ENCODE measurements at regions not wholly inside any gene's neighbourhood (a gene's known extent, or its start where the extent isn't known, plus 50 kb on each side); places are given as distances from the start of the nearest gene placed in this dataset.
"Not testable (repeated sequence)": the region's sequence is repeated elsewhere in the genome, so short reads cannot be mapped to it uniquely, and the experiment has no call there.

DNA sequence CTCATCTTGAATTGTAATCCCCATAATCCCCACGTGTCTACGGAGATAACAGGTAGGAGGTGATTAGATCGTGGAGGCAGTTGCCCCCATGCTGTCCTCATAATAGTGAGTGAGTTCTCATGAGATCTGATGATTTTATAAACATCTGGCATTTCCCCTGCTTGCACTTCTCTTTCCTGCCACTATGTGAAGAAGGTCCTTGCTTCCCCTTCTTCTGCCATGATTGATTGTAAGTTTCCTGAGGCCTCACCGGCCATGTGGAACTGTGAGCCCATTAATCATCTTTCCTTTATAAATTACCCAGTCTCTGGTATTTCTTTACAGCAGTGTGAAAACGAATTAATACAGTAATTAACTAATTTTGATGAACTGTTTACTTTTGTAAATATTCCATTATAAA, 582.5 kb downstream of the TSN start:
- H2AFZ ChIP-seq = no peak overlapping the region
- H3K79me2 ChIP-seq (ENCODE audit: insufficient read depth) = no peaks in the 10 kb centered on the region
- H3K9ac ChIP-seq = no peak overlapping the region
- H3K27me3 ChIP-seq (replicated peaks; ENCODE audit: insufficient read depth) = no peaks in the 10 kb centered on the region
- H3K36me3 ChIP-seq (ENCODE audit: low read depth) = no peaks in the 10 kb centered on the region
- in situ Hi-C loops (cut with MboI) = no loop called here
- H3K27ac ChIP-seq = no peak overlapping the region
- TF ChIP-seq EZH2phosphoT487 (IDR thresholded peaks at IDR 0.05; ENCODE audit: insufficient read depth, low read depth) = no peak
- TF ChIP-seq EZH2 (IDR thresholded peaks at IDR 0.05; ENCODE audit: insufficient read depth, poor library complexity, severe bottlenecking) = no peak
- DNase-seq = no peak
- no peak overlapping the region for H3K4me2 ChIP-seq (ENCODE audit: unreplicated experiment)
- peaks cover 16% of the 10 kb centered on the region for H3K4me1 ChIP-seq (ENCODE audit: insufficient read depth)
- no peaks in the 10 kb centered on the region for H3K9me3 ChIP-seq (ENCODE audit: low read depth)
- H4K20me1 ChIP-seq (ENCODE audit: insufficient read depth) = no peaks in the 10 kb centered on the region
- WGBS, 2 experiments (ENCODE audit: low coverage in 1 of 2, low lambda C conversion rate in 2 of 2, missing lambda C conversion rate in 2 of 2) = 58 to 62% methylated on average over 5 of the region's 5 CpGs
- no peak overlapping the region for H3K4me3 ChIP-seq
- H3F3A ChIP-seq (ENCODE audit: insufficient read depth) = peaks cover 8% of the 10 kb centered on the region; the same call in 1 of the 2 replicates
- no peaks in the 10 kb centered on the region for H3K9me2 ChIP-seq (ENCODE audit: insufficient read depth)

DNA sequence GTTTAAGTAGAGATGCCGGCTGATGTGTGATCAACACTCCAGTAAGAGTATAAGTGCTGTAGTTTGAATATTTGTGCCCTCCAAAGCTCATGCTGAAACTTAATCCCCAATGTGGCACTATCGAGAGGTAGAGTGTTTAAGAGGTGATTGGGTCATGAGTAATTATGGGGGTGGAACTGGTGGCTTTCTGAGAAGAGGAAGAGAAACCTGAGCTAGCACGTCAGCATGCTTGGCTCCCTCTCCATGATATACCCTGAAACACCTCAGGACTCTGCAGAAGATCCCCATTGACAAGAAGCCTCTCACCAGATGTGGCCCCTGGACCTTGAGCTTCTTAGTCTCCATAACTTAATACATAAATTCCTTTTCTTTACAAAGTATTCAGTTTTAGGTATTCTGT, 584.8 kb downstream of the TSN start:
- Histone ChIP-seq H3K27ac (peak overlapping the region; percentile 86), H3K9me3 (ENCODE audit: low read depth) (no peaks in the 10 kb centered on the region), H3K4me1 (ENCODE audit: insufficient read depth) (peaks cover 16% of the 10 kb centered on the region), H3K79me2 (ENCODE audit: insufficient read depth) (no peaks in the 10 kb centered on the region), H3K9ac (peak overlapping the region; percentile 48), H3K9me2 (ENCODE audit: insufficient read depth) (no peaks in the 10 kb centered on the region), H3K27me3 (replicated peaks; ENCODE audit: insufficient read depth) (no peaks in the 10 kb centered on the region), H2AFZ (no peak overlapping the region), H3F3A (ENCODE audit: insufficient read depth) (peaks cover 8% of the 10 kb centered on the region; the same call in 1 of the 2 replicates), H3K4me3 (peak overlapping the region; percentile 24; the same call in 1 of the 2 replicates), H4K20me1 (ENCODE audit: insufficient read depth) (no peaks in the 10 kb centered on the region), H3K36me3 (ENCODE audit: low read depth) (no peaks in the 10 kb centered on the region), H3K4me2 (ENCODE audit: unreplicated experiment) (peak overlapping the region; percentile 29)
- TF ChIP-seq EZH2phosphoT487 (IDR thresholded peaks at IDR 0.05; ENCODE audit: insufficient read depth, low read depth) (no peak), EZH2 (IDR thresholded peaks at IDR 0.05; ENCODE audit: insufficient read depth, poor library complexity, severe bottlenecking) (no peak)
- 20 to 24% methylated on average over 3 of the region's 3 CpGs for WGBS, 2 experiments (ENCODE audit: low coverage in 1 of 2, low lambda C conversion rate in 2 of 2, missing lambda C conversion rate in 2 of 2)
- in situ Hi-C loops (cut with MboI) = no loop called here
- peak; percentile 54 for DNase-seq

DNA sequence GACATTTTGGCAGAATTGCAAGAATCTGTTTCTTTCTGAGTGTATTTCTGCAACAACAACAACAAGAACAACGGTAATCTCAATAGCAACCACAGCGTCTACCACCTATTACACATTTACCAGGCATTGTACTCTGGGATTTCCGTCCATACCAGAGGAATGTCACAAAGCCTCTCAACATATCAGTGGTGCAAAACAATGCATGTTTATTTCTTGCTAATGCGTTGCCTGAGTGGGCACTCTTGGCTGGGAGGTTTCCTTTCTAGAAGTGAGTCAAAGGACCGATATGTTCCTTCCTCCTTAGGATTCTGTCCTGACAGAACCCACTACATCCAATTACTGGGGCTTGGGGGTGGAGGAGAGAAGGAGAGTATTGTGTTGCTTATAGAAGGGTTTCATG, 585.6 kb downstream of the TSN start:
- Histone ChIP-seq H3K79me2 (ENCODE audit: insufficient read depth) (no peaks in the 10 kb centered on the region), H3K4me2 (ENCODE audit: unreplicated experiment) (peak overlapping the region; percentile 29), H2AFZ (no peak overlapping the region), H3K9ac (peak overlapping the region; percentile 48; the same call in 1 of the 2 replicates), H3K27ac (peak overlapping the region; percentile 86), H4K20me1 (ENCODE audit: insufficient read depth) (no peaks in the 10 kb centered on the region), H3K4me1 (ENCODE audit: insufficient read depth) (peaks cover 16% of the 10 kb centered on the region), H3K9me2 (ENCODE audit: insufficient read depth) (no peaks in the 10 kb centered on the region), H3K27me3 (replicated peaks; ENCODE audit: insufficient read depth) (no peaks in the 10 kb centered on the region), H3K9me3 (ENCODE audit: low read depth) (no peaks in the 10 kb centered on the region), H3K36me3 (ENCODE audit: low read depth) (no peaks in the 10 kb centered on the region), H3K4me3 (peak overlapping the region; percentile 24; the same call in 1 of the 2 replicates), H3F3A (ENCODE audit: insufficient read depth) (peaks cover 8% of the 10 kb centered on the region; the same call in 1 of the 2 replicates)
- TF ChIP-seq EZH2 (IDR thresholded peaks at IDR 0.05; ENCODE audit: insufficient read depth, poor library complexity, severe bottlenecking) (no peak), EZH2phosphoT487 (IDR thresholded peaks at IDR 0.05; ENCODE audit: insufficient read depth, low read depth) (no peak)
- DNase-seq = peak; percentile 74
- in situ Hi-C loops (cut with MboI) = no loop called here
- 30 to 38% methylated on average over 5 of the region's 5 CpGs for WGBS, 2 experiments (ENCODE audit: low coverage in 1 of 2, low lambda C conversion rate in 2 of 2, missing lambda C conversion rate in 2 of 2)

DNA sequence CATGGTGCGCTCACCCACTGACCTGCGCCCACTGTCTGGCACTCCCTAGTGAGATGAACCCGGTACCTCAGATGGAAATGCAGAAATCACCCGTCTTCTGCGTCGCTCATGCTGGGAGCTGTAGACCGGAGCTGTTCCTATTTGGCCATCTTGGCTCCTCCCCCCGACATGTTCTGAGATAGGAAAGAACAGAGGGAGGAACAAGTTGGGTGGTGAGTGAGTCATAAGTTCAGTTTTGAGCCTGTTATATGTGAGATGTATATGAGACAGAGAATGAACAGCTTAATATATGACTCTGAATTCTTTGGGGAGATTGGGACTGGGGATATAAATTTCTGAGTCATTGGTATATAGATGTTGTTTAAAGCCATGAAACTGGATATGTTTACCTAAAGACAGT, 596.7 kb downstream of the TSN start:
- H2AFZ ChIP-seq; H3K9me3 ChIP-seq (ENCODE audit: low read depth); H3K4me1 ChIP-seq (ENCODE audit: insufficient read depth); H3K9ac ChIP-seq; H3K4me2 ChIP-seq (ENCODE audit: unreplicated experiment); H3F3A ChIP-seq (ENCODE audit: insufficient read depth); in situ Hi-C loops (cut with MboI); H3K27ac ChIP-seq; H3K27me3 ChIP-seq (replicated peaks; ENCODE audit: insufficient read depth); H3K4me3 ChIP-seq; H3K9me2 ChIP-seq (ENCODE audit: insufficient read depth); DNase-seq; H4K20me1 ChIP-seq (ENCODE audit: insufficient read depth); H3K36me3 ChIP-seq (ENCODE audit: low read depth); H3K79me2 ChIP-seq (ENCODE audit: insufficient read depth): not testable (repeated sequence)
- 52 to 68% methylated on average over 8 of the region's 8 CpGs for WGBS, 2 experiments (ENCODE audit: low coverage in 1 of 2, low lambda C conversion rate in 2 of 2, missing lambda C conversion rate in 2 of 2)

DNA sequence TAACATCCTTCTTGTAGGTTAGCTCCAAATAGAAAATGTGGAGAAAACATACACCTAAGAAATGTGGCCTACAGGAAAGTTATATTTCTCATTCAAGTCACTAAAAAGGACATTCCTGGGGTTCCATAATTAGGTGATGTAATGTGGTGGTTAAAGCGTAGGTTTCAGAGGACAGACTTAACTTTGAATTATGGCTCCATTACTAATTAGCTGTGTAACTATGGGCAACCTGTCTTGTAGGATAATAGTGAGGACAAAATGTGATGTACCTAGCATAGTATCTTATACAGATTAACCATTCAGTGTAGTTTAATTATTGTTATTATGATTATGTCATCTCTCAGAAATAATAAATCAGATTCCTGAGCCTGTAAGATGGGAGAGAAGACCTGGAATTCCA, 602.5 kb downstream of the TSN start:
- Histone ChIP-seq H3K4me1 (ENCODE audit: insufficient read depth) (no peaks in the 10 kb centered on the region), H3K4me2 (ENCODE audit: unreplicated experiment) (no peak overlapping the region), H3K9ac (no peak overlapping the region), H3K79me2 (ENCODE audit: insufficient read depth) (no peaks in the 10 kb centered on the region), H3K27me3 (replicated peaks; ENCODE audit: insufficient read depth) (no peaks in the 10 kb centered on the region), H3F3A (ENCODE audit: insufficient read depth) (no peaks in the 10 kb centered on the region), H4K20me1 (ENCODE audit: insufficient read depth) (no peaks in the 10 kb centered on the region), H3K27ac (no peak overlapping the region), H3K9me2 (ENCODE audit: insufficient read depth) (no peaks in the 10 kb centered on the region), H3K36me3 (ENCODE audit: low read depth) (no peaks in the 10 kb centered on the region), H3K9me3 (ENCODE audit: low read depth) (no peaks in the 10 kb centered on the region), H3K4me3 (no peak overlapping the region), H2AFZ (no peak overlapping the region)
- DNase-seq = no peak
- in situ Hi-C loops (cut with MboI) = no loop called here
- 45 to 47% methylated on average over 1 of the region's 1 CpG for WGBS, 2 experiments (ENCODE audit: low coverage in 1 of 2, low lambda C conversion rate in 2 of 2, missing lambda C conversion rate in 2 of 2)
- no peak for TF ChIP-seq EZH2phosphoT487 (IDR thresholded peaks at IDR 0.05; ENCODE audit: insufficient read depth, low read depth)
- TF ChIP-seq EZH2 (IDR thresholded peaks at IDR 0.05; ENCODE audit: insufficient read depth, poor library complexity, severe bottlenecking) = no peak
